22Rv1 (cell line): ENCODE measurements at regions not wholly inside any gene's neighbourhood (a gene's known extent, or its start where the extent isn't known, plus 50 kb on each side); places are given as distances from the start of the nearest gene placed in this dataset.

Experiments
- ZFX ChIP-seq: fragments of 450-650 bp; IDR thresholded peaks from 2 replicates; pipeline ENCODE4 v1.6.1; 2017; ENCODE audit warnings: antibody characterized with exemption, borderline replicate concordance
- TF ChIP-seq, protein P1 (sequence below): fragments of 450-650 bp; IDR thresholded peaks from 2 replicates; pipeline ENCODE4 v1.5.1; 2017; ENCODE audit warnings: mild to moderate bottlenecking

DNA sequence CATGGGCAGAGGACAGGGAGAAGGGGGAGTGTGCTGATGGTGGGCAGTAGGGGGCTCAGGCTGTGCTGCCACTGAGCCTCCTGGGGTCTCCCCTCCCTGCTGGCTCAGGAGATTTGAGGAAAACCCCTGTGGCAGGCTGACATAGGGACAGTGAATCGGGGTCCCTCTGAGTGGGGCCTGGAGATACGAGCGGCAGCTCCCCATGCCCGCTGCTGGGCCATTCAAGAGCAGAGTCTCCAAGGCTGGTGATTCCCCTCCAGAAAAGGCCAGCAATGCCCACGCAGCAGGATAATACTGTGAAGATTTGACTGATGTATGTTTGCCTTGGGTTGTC lies 288.7 kb upstream of the SFSWAP start:
- TF ChIP-seq, protein P1, sequence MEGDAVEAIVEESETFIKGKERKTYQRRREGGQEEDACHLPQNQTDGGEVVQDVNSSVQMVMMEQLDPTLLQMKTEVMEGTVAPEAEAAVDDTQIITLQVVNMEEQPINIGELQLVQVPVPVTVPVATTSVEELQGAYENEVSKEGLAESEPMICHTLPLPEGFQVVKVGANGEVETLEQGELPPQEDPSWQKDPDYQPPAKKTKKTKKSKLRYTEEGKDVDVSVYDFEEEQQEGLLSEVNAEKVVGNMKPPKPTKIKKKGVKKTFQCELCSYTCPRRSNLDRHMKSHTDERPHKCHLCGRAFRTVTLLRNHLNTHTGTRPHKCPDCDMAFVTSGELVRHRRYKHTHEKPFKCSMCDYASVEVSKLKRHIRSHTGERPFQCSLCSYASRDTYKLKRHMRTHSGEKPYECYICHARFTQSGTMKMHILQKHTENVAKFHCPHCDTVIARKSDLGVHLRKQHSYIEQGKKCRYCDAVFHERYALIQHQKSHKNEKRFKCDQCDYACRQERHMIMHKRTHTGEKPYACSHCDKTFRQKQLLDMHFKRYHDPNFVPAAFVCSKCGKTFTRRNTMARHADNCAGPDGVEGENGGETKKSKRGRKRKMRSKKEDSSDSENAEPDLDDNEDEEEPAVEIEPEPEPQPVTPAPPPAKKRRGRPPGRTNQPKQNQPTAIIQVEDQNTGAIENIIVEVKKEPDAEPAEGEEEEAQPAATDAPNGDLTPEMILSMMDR = no peak
- TF ChIP-seq ZFX = no peak
